SK-N-SH (cell line): ENCODE measurements at regions not wholly inside any gene's neighbourhood (a gene's known extent, or its start where the extent isn't known, plus 50 kb on each side); places are given as distances from the start of the nearest gene placed in this dataset.

ENCODE experiments used
- CTCF ChIA-PET: fragments of 300-600, 350-600 bp; formaldehyde crosslinking; extraction: SDS; loops from one replicate; lab custom pipeline; 2021; lab: Yijun Ruan, JAX
- POLR2A ChIA-PET: fragments of 350-600 bp; sonication (Branson Sonifier 250); formaldehyde crosslinking; extraction: SDS; loops from one replicate; lab custom pipeline; 2020; ENCODE audit warnings: antibody characterized with exemption, inconsistent platforms; lab: Yijun Ruan, JAX
- DNase-seq: peaks from one replicate; pipeline ENCODE4 v3.0.0; 2012
- H2AFZ ChIP-seq: fragments of 200-600 bp; sonication (generic); 2 replicates; pipeline ENCODE4 v1.8.1; 2016; ENCODE audit warnings: antibody characterized with exemption, mild to moderate bottlenecking, low read depth
- H3F3A ChIP-seq: fragments of 200-600 bp; sonication (generic); replicated peaks from 2 replicates; pipeline ENCODE3; 2016; ENCODE audit warnings: antibody characterized with exemption, mild to moderate bottlenecking; ENCODE audit not compliant: insufficient read depth
- H3K27ac ChIP-seq, 2 experiments: fragments of 200-500 bp in 1 of 2; fragments of 200-600 bp in 1 of 2; sonication (Bioruptor generic) in 1 of 2; sonication (generic), shearing (Covaris generic) in 1 of 2; 2 replicates each; pipeline versions ENCODE4 v1.5.1 to v1.6.1; 2014 to 2016; ENCODE audit warnings: low read depth in 2 of 2, inconsistent platforms in 1 of 2, low read length in 1 of 2, mild to moderate bottlenecking in 1 of 2, mixed read lengths in 1 of 2
- H3K27me3 ChIP-seq: fragments of 200-600 bp; sonication (generic), shearing (Covaris generic); 2 replicates; pipeline ENCODE4 v1.6.1; 2016; ENCODE audit warnings: mixed run types; ENCODE audit not compliant: insufficient read depth
- H3K36me3 ChIP-seq, 2 experiments: fragments of 200-500 bp in 1 of 2; fragments of 200-600 bp in 1 of 2; sonication (Bioruptor generic) in 1 of 2; sonication (generic) in 1 of 2; replicated peaks in 1 of 2; 2 replicates each; pipeline versions ENCODE3 to v1.5.1; 2014 to 2016; ENCODE audit warnings: low read length in 1 of 2, mild to moderate bottlenecking in 1 of 2; ENCODE audit not compliant: insufficient read depth in 2 of 2, control insufficient read depth in 1 of 2
- H3K4me1 ChIP-seq, 2 experiments: fragments of 200-500 bp in 1 of 2; fragments of 200-600 bp in 1 of 2; sonication (Bioruptor generic) in 1 of 2; sonication (generic), shearing (Covaris generic) in 1 of 2; 2 replicates each; pipeline versions ENCODE4 v1.5.1 to v1.6.1; 2014 to 2016; ENCODE audit warnings: low read depth in 1 of 2, low read length in 1 of 2, mixed run types in 1 of 2; ENCODE audit not compliant: insufficient read depth in 2 of 2, control insufficient read depth in 1 of 2
- H3K4me2 ChIP-seq: fragments of 200-600 bp; sonication (generic), shearing (Covaris generic); 2 replicates; pipeline ENCODE4 v1.6.1; 2017; ENCODE audit warnings: mixed run types
- H3K4me3 ChIP-seq, 2 experiments: fragments of 200-500 bp in 1 of 2; fragments of 200-600 bp in 1 of 2; sonication (Bioruptor generic) in 1 of 2; sonication (generic), shearing (Covaris generic) in 1 of 2; 2 replicates each; pipeline versions ENCODE4 v1.5.1 to v1.8.1; 2014 to 2016; ENCODE audit warnings: low read depth in 2 of 2, inconsistent platforms in 1 of 2, low read length in 1 of 2, mild to moderate bottlenecking in 1 of 2, mixed read lengths in 1 of 2, moderate library complexity in 1 of 2
- H3K79me2 ChIP-seq: fragments of 200-600 bp; sonication (generic); 2 replicates; pipeline ENCODE4 v1.8.1; 2017; ENCODE audit warnings: mild to moderate bottlenecking; ENCODE audit not compliant: insufficient read depth
- H3K9ac ChIP-seq: fragments of 200-600 bp; sonication (generic); 2 replicates; pipeline ENCODE4 v1.6.1; 2017; ENCODE audit warnings: mixed run types
- H3K9me2 ChIP-seq: fragments of 200-600 bp; sonication (generic); 2 replicates; pipeline ENCODE4 v1.6.1; 2017; ENCODE audit warnings: mixed run types
- H3K9me3 ChIP-seq: fragments of 200-600 bp; sonication (generic); 2 replicates; pipeline ENCODE4 v1.6.1; 2017; ENCODE audit warnings: mixed run types, mild to moderate bottlenecking, moderate library complexity
- H4K20me1 ChIP-seq: fragments of 200-600 bp; sonication (generic); 2 replicates; pipeline ENCODE4 v1.6.1; 2017; ENCODE audit warnings: mild to moderate bottlenecking, mixed run types; ENCODE audit not compliant: insufficient read depth
- CHD2 ChIP-seq: fragments of 150-350 bp; IDR thresholded peaks from 2 replicates; pipeline ENCODE4 v1.6.1; 2018; ENCODE audit warnings: low read length; ENCODE audit not compliant: partially characterized antibody
- EP300 ChIP-seq, 2 experiments: IDR thresholded peaks; 2 replicates each; pipeline versions ENCODE4 v1.4.0 to v1.6.1; 2012; ENCODE audit warnings: borderline replicate concordance in 1 of 2, low read depth in 1 of 2, low read length in 1 of 2
- FOXJ3 ChIP-seq: sonication (generic); formaldehyde crosslinking; IDR thresholded peaks from 2 replicates; pipeline ENCODE4 v1.5.1; 2020; ENCODE audit warnings: mild to moderate bottlenecking, missing genetic modification reagents
- GATA2 ChIP-seq: sonication (generic); formaldehyde crosslinking; IDR thresholded peaks from 2 replicates; pipeline ENCODE4 v1.5.0; 2020; ENCODE audit warnings: mild to moderate bottlenecking, missing genetic modification reagents
- JUND ChIP-seq: IDR thresholded peaks from 2 replicates; pipeline ENCODE4 v1.4.0; 2012
- MXI1 ChIP-seq: IDR thresholded peaks from 2 replicates; pipeline ENCODE4 v1.6.1; 2012; ENCODE audit warnings: mild to moderate bottlenecking, low read depth, low read length, improper control_type of control experiment
- NFIC ChIP-seq: IDR thresholded peaks from 2 replicates; pipeline ENCODE4 v1.4.0; 2012; ENCODE audit warnings: borderline replicate concordance
- RAD21 ChIP-seq: IDR thresholded peaks from 2 replicates; pipeline ENCODE4 v1.6.1; 2012; ENCODE audit warnings: mild to moderate bottlenecking, low read length
- RCOR1 ChIP-seq: fragments of 150-350 bp; IDR thresholded peaks from 2 replicates; pipeline ENCODE4 v1.6.1; 2017; ENCODE audit warnings: antibody characterized with exemption, low read length
- RFX5 ChIP-seq: IDR thresholded peaks from 2 replicates; pipeline ENCODE4 v1.6.1; 2012; ENCODE audit warnings: mild to moderate bottlenecking, improper control_type of control experiment, low read length
- RXRA ChIP-seq: IDR thresholded peaks from 2 replicates; pipeline ENCODE4 v1.4.0; 2012; ENCODE audit warnings: low read depth, mild to moderate bottlenecking, borderline replicate concordance
- SIN3A ChIP-seq: IDR thresholded peaks from 2 replicates; pipeline ENCODE4 v1.6.1; 2012; ENCODE audit warnings: low read depth, mild to moderate bottlenecking, low read length, moderate library complexity, borderline replicate concordance
- SMC3 ChIP-seq: IDR thresholded peaks from 2 replicates; pipeline ENCODE4 v1.6.1; 2012; ENCODE audit warnings: low read depth, low read length, improper control_type of control experiment
- TAF1 ChIP-seq: IDR thresholded peaks from 2 replicates; pipeline ENCODE4 v1.6.1; 2012; ENCODE audit warnings: low read depth, mild to moderate bottlenecking, low read length, moderate library complexity, borderline replicate concordance
- TCF12 ChIP-seq: IDR thresholded peaks from 2 replicates; pipeline ENCODE4 v1.4.0; 2012
- TEAD4 ChIP-seq: IDR thresholded peaks from 2 replicates; pipeline ENCODE4 v1.4.0; 2012; ENCODE audit warnings: mild to moderate bottlenecking, borderline replicate concordance; ENCODE audit not compliant: insufficient read depth
- YY1 ChIP-seq: IDR thresholded peaks from 2 replicates; pipeline ENCODE4 v1.4.0; 2012; ENCODE audit warnings: low read depth, mild to moderate bottlenecking
- ZBTB33 ChIP-seq: IDR thresholded peaks from 2 replicates; pipeline ENCODE4 v1.4.0; 2012; ENCODE audit warnings: low read depth, borderline replicate concordance
- WGBS: methylation state at CpG from one replicate; pipeline ENCODE4 v1.1.6; 2017; ENCODE audit warnings: low lambda C conversion rate; 5-methylcytosine and 5-hydroxymethylcytosine counted together
- TF ChIP-seq, protein P1 (sequence below): fragments of 150-350 bp; IDR thresholded peaks from 2 replicates; pipeline ENCODE4 v1.6.1; 2017; ENCODE audit warnings: antibody characterized with exemption, low read length, low read depth, borderline replicate concordance
- TF ChIP-seq, protein P2 (sequence below): IDR thresholded peaks from 2 replicates; pipeline ENCODE4 v1.4.0; 2012; ENCODE audit warnings: low read depth

DNA sequence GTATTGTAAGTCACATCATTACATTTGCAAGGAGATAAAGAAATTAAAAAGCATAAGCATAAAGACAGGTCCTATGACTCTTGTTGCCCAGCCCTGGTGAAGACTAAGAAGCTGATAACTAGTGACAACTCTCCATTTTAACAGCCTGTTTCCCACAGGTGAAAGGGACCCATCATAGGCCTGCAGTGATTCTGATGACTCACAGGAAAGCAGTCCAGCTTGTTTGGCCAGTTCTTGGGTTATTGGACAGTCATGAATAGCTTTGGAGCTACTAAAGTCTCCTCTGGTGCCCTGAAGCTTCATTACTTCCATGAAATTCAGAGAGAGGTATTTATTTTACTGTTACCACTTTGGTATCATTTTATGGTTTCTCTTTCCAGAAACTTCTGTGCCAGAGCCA, 55.5 kb upstream of the DYRK2 start:
- Histone ChIP-seq H3K4me2 (peak overlapping the region; percentile 40), H3K27ac (peak overlapping the region in 1 of 2 experiments; percentile 46; a peak in 1 of 4 replicates), H3K9me2 (no peaks in the 10 kb centered on the region), H4K20me1 (no peaks in the 10 kb centered on the region), H3K79me2 (no peaks in the 10 kb centered on the region), H2AFZ (peak overlapping the region; percentile 33), H3K4me1 (peaks cover 0 to 7% of the 10 kb centered on the region in 2 experiments; a peak in 2 of 4 replicates), H3K27me3 (no peaks in the 10 kb centered on the region), H3K4me3 (peak overlapping the region in 1 of 2 experiments; percentile 37; a peak in 1 of 4 replicates), H3K9ac (no peak overlapping the region), H3F3A (peaks cover 2% of the 10 kb centered on the region), H3K36me3 (no peaks in the 10 kb centered on the region), H3K9me3 (no peaks in the 10 kb centered on the region)
- POLR2A ChIA-PET = no interaction called here
- no peak for TF ChIP-seq SIN3A
- TF ChIP-seq JUND = 0 out of 2 replicates have a peak, but pooled peaks have one; percentile 9
- TF ChIP-seq TAF1 = no peak
- no peak for TF ChIP-seq MXI1
- TF ChIP-seq YY1 = no peak
- TF ChIP-seq CHD2 = no peak
- TF ChIP-seq TCF12 = 0 out of 2 replicates have a peak, but pooled peaks have one; percentile 6
- DNase-seq = no peak
- CTCF ChIA-PET = no interaction called here

DNA sequence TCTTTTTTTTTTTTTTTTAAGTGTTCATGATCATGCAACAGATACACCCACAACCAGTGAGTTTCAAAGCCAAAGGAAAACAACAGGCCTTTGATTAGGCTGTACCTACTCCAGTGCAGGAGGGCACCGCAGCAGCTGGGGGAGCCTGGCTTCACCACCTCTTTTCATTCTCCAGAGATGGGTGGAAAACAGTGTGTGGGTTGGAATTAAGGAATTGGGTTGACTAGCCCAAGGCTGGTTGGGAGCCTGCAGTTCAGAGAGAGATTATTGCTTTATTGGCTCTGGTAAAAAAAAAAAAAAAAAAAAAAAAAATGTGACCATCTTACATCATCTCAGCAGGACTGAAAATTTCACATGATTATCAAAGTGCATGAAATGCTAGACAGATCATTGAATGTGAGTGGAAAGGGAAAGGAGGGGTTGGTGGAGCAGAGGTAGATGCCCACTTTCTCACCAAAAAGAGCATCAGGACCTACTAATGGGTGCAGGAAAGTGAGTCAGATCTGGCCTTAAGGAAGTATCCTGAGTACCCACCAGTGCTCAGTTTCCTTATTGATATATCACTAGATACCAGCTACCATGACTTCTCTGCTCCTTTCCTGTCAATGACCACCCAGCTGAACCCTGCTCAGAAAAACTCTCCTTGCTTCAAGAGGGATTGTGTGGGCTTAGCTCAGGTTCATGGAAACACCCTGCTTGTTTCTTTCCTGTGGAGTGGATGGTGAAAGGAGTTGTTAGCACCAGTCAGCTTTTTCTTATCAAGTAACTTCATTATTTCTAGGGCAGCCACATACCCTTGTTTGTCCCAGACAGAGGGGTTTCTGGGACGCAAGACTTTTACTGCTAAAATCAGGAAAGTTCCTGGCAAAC, 54.8 kb upstream of the DYRK2 start:
- Histone ChIP-seq H3K4me1 (peaks cover 0 to 7% of the 10 kb centered on the region in 2 experiments; a peak in 2 of 4 replicates), H3K27me3 (no peaks in the 10 kb centered on the region), H3K79me2 (no peaks in the 10 kb centered on the region), H3K27ac (peak overlapping the region in 1 of 2 experiments; percentile 46; a peak in 1 of 4 replicates), H2AFZ (no peak overlapping the region), H3K36me3 (no peaks in the 10 kb centered on the region), H4K20me1 (no peaks in the 10 kb centered on the region), H3K9me3 (no peaks in the 10 kb centered on the region), H3K9me2 (no peaks in the 10 kb centered on the region), H3K4me3 (no peak overlapping the region), H3K9ac (no peak overlapping the region), H3F3A (peaks cover 2% of the 10 kb centered on the region), H3K4me2 (no peak overlapping the region; the same call in 1 of the 2 replicates)
- 98% methylated on average over 2 of the region's 2 CpGs for WGBS
- no peak for DNase-seq
- TF ChIP-seq, protein P1, sequence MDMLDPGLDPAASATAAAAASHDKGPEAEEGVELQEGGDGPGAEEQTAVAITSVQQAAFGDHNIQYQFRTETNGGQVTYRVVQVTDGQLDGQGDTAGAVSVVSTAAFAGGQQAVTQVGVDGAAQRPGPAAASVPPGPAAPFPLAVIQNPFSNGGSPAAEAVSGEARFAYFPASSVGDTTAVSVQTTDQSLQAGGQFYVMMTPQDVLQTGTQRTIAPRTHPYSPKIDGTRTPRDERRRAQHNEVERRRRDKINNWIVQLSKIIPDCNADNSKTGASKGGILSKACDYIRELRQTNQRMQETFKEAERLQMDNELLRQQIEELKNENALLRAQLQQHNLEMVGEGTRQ = no peak
- TF ChIP-seq EP300 (IDR thresholded peaks at IDR 0.05; ENCODE audit: borderline replicate concordance in 1 of 2, low read depth in 1 of 2, low read length in 1 of 2) (no peak), RAD21 (no peak), SMC3 (no peak), ZBTB33 (no peak), NFIC (no peak), TEAD4 (no peak), RFX5 (no peak), FOXJ3 (CRISPR knock-in tag) (no peak), RCOR1 (no peak), CHD2 (no peak), RXRA (no peak), GATA2 (CRISPR knock-in tag) (no peak)
- TF ChIP-seq, protein P2, sequence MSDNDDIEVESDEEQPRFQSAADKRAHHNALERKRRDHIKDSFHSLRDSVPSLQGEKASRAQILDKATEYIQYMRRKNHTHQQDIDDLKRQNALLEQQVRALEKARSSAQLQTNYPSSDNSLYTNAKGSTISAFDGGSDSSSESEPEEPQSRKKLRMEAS = no peak
- ChIA-PET POLR2A (no interaction called here), CTCF (no interaction called here)
